Fibroblast of pulmonary artery (primary cell): ENCODE measurements at regions not wholly inside any gene's neighbourhood (a gene's known extent, or its start where the extent isn't known, plus 50 kb on each side); places are given as distances from the start of the nearest gene placed in this dataset.

Experiments used
- DNase-seq: peaks from one replicate; pipeline ENCODE4 v3.0.0-alpha.2; 2010; ENCODE audit warnings: low read depth
- H3K4me3 ChIP-seq: replicated peaks from 2 replicates; pipeline ENCODE4 v1.5.1; 2011; ENCODE audit warnings: low read depth, mild to moderate bottlenecking, control low read depth, low read length, moderate library complexity
- CTCF ChIP-seq: IDR thresholded peaks from 2 replicates; pipeline ENCODE4 v1.5.1; 2011; ENCODE audit warnings: mild to moderate bottlenecking, control low read depth, low read length, inconsistent platforms; ENCODE audit errors: missing control alignments

- DNase-seq = no peak
- TF ChIP-seq CTCF = no peak
- H3K4me3 ChIP-seq = no peak overlapping the region
Measured at GRCh38 chr2:173705656-173706055, 259.5 kb downstream of the SP3 start.

GRCh38 chr2:173706936-173707335 lies 258.2 kb downstream of the SP3 start:
- TF ChIP-seq CTCF = no peak
- DNase-seq = no peak
- H3K4me3 ChIP-seq = no peak overlapping the region

GRCh38 chr2:173708806-173709205 lies 256.4 kb downstream of the SP3 start:
- TF ChIP-seq CTCF = no peak
- H3K4me3 ChIP-seq = no peak overlapping the region

GRCh38 chr2:173711816-173712215 lies 253.4 kb downstream of the SP3 start:
- no peak for TF ChIP-seq CTCF
- no peak overlapping the region for H3K4me3 ChIP-seq
- no peak for DNase-seq

More at GRCh38 chr2:173708806-173709205, 256.4 kb downstream of the SP3 start:
- DNase-seq = peak; percentile 11

- H3K4me3 ChIP-seq = no peak overlapping the region
- TF ChIP-seq CTCF = no peak
- DNase-seq = no peak
Measured at GRCh38 chr2:173713904-173714555, 251.1 kb downstream of the SP3 start.

- H3K4me3 ChIP-seq = no peak overlapping the region
- no peak for TF ChIP-seq CTCF
- DNase-seq = no peak
Measured at GRCh38 chr2:173715441-173715840, 249.7 kb downstream of the SP3 start.

- no peak for DNase-seq
- TF ChIP-seq CTCF = no peak
- no peak overlapping the region for H3K4me3 ChIP-seq
Measured at GRCh38 chr2:173716458-173717052, 248.6 kb downstream of the SP3 start.
